DOHH2 (cell line): ENCODE measurements at regions not wholly inside any gene's neighbourhood (a gene's known extent, or its start where the extent isn't known, plus 50 kb on each side); places are given as distances from the start of the nearest gene placed in this dataset.

ENCODE experiments used
- H3F3A ChIP-seq: fragments of 200-600 bp; sonication (generic), shearing (Covaris generic); 2 replicates; pipeline ENCODE4 v1.6.0; 2016; ENCODE audit warnings: antibody characterized with exemption, mild to moderate bottlenecking; ENCODE audit not compliant: control insufficient read depth, insufficient read depth
- H3K27ac ChIP-seq: fragments of 200-600 bp; sonication (generic); 2 replicates; pipeline ENCODE4 v1.5.1; 2014; ENCODE audit warnings: low read depth, mild to moderate bottlenecking, low read length, moderate library complexity
- H3K27me3 ChIP-seq: fragments of 200-600 bp; sonication (generic); 2 replicates; pipeline ENCODE4 v1.6.1; 2014; ENCODE audit warnings: mild to moderate bottlenecking, low read length, mixed read lengths; ENCODE audit not compliant: control insufficient read depth
- H3K36me3 ChIP-seq: fragments of 200-600 bp; sonication (generic); 2 replicates; pipeline ENCODE4 v1.6.1; 2014; ENCODE audit warnings: mild to moderate bottlenecking, low read length, moderate library complexity, mixed read lengths; ENCODE audit not compliant: control insufficient read depth
- H3K4me1 ChIP-seq: fragments of 200-600 bp; sonication (generic); 2 replicates; pipeline ENCODE4 v1.6.1; 2014; ENCODE audit warnings: mild to moderate bottlenecking, low read length, mixed read lengths; ENCODE audit not compliant: control insufficient read depth
- H3K4me2 ChIP-seq: fragments of 200-600 bp; sonication (generic); 2 replicates; pipeline ENCODE4 v1.6.0; 2014; ENCODE audit warnings: mild to moderate bottlenecking, low read length, moderate library complexity
- H3K4me3 ChIP-seq: fragments of 200-600 bp; sonication (generic); 2 replicates; pipeline ENCODE4 v1.5.1; 2014; ENCODE audit warnings: mild to moderate bottlenecking, low read length, mixed read lengths
- H3K79me2 ChIP-seq: fragments of 200-600 bp; sonication (generic); 2 replicates; pipeline ENCODE4 v1.6.1; 2014; ENCODE audit warnings: mild to moderate bottlenecking, low read length, mixed read lengths; ENCODE audit not compliant: control insufficient read depth
- H3K9me2 ChIP-seq: fragments of 200-600 bp; sonication (generic); replicated peaks from 2 replicates; pipeline ENCODE4 v1.6.1; 2014; ENCODE audit warnings: mild to moderate bottlenecking, low read length, mixed read lengths; ENCODE audit not compliant: control insufficient read depth
- H3K9me3 ChIP-seq: fragments of 200-600 bp; sonication (generic); 2 replicates; pipeline ENCODE4 v1.6.1; 2014; ENCODE audit warnings: antibody characterized with exemption, low read length, mixed read lengths; ENCODE audit not compliant: control insufficient read depth, insufficient read depth
- H4K20me1 ChIP-seq: fragments of 200-600 bp; sonication (generic); 2 replicates; pipeline ENCODE4 v1.6.0; 2014; ENCODE audit warnings: low read depth, mild to moderate bottlenecking, antibody characterized with exemption, low read length, moderate library complexity; ENCODE audit not compliant: control insufficient read depth, insufficient read depth
- CTCF ChIP-seq: fragments of 200-600 bp; sonication (generic); IDR thresholded peaks from one replicate; pipeline ENCODE4 v1.5.1; 2014; ENCODE audit warnings: antibody characterized with exemption, mild to moderate bottlenecking, low read depth, low read length; ENCODE audit not compliant: poor library complexity, severe bottlenecking
- EZH2phosphoT487 ChIP-seq: fragments of 200-600 bp; sonication (generic); IDR thresholded peaks from 2 replicates; pipeline ENCODE4 v1.6.1; 2017; ENCODE audit warnings: borderline replicate concordance, mild to moderate bottlenecking, antibody characterized with exemption, low read length, moderate library complexity, mixed read lengths

- H3K36me3 ChIP-seq = no peaks in the 10 kb centered on the region
- H3F3A ChIP-seq = no peaks in the 10 kb centered on the region
- H3K79me2 ChIP-seq = no peaks in the 10 kb centered on the region
- no peaks in the 10 kb centered on the region for H4K20me1 ChIP-seq
- peak overlapping the region; percentile 38 for H3K27ac ChIP-seq
- no peaks in the 10 kb centered on the region for H3K27me3 ChIP-seq
- no peak overlapping the region for H3K4me3 ChIP-seq
- peaks cover 72% of the 10 kb centered on the region for H3K4me1 ChIP-seq
- peak overlapping the region; percentile 1 for H3K4me2 ChIP-seq
- TF ChIP-seq EZH2phosphoT487 = no peak
- peaks cover 5% of the 10 kb centered on the region; the same call in 1 of the 2 replicates for H3K9me3 ChIP-seq
- no peaks in the 10 kb centered on the region for H3K9me2 ChIP-seq
Observed at GRCh38 chr6:12356431-12356830, 66.3 kb downstream of the EDN1 start.

- Histone ChIP-seq H3K4me3 (no peak overlapping the region), H3K27me3 (no peaks in the 10 kb centered on the region), H3K79me2 (no peaks in the 10 kb centered on the region), H3K4me2 (peak overlapping the region; percentile 44), H3K9me3 (peaks cover 3% of the 10 kb centered on the region; the same call in 1 of the 2 replicates), H3K36me3 (no peaks in the 10 kb centered on the region), H3K4me1 (peaks cover 81% of the 10 kb centered on the region), H3K27ac (peak overlapping the region; percentile 33; the same call in 1 of the 2 replicates), H3K9me2 (no peaks in the 10 kb centered on the region), H3F3A (no peaks in the 10 kb centered on the region), H4K20me1 (no peaks in the 10 kb centered on the region)
- TF ChIP-seq CTCF (no peak), EZH2phosphoT487 (no peak)
Observed at GRCh38 chr6:12356983-12357972, 67.1 kb downstream of the EDN1 start.

- no peaks in the 10 kb centered on the region for H3K79me2 ChIP-seq
- no peak for TF ChIP-seq EZH2phosphoT487
- TF ChIP-seq CTCF = no peak
- no peaks in the 10 kb centered on the region for H3K36me3 ChIP-seq
- H3K9me2 ChIP-seq = no peaks in the 10 kb centered on the region
- no peak overlapping the region for H3K27ac ChIP-seq
- H3K9me3 ChIP-seq = no peaks in the 10 kb centered on the region
- no peaks in the 10 kb centered on the region for H3K27me3 ChIP-seq
- H3K4me3 ChIP-seq = no peak overlapping the region
- H4K20me1 ChIP-seq = no peaks in the 10 kb centered on the region
- H3K4me2 ChIP-seq = 0 out of 2 replicates have a peak overlapping the region, but pooled peaks have one; percentile 20
- peaks cover 96% of the 10 kb centered on the region for H3K4me1 ChIP-seq
- peaks cover 4% of the 10 kb centered on the region; the same call in 1 of the 2 replicates for H3F3A ChIP-seq
Observed at GRCh38 chr6:12359036-12359435, 68.9 kb downstream of the EDN1 start.
